GM18870 (cell line): ENCODE measurements at regions not wholly inside any gene's neighbourhood (a gene's known extent, or its start where the extent isn't known, plus 50 kb on each side); places are given as distances from the start of the nearest gene placed in this dataset.
"Not testable (repeated sequence)": the region's sequence is repeated elsewhere in the genome, so short reads cannot be mapped to it uniquely, and the experiment has no call there.

ENCODE experiments used
- ATAC-seq: cut with Tn5 transposase; IDR thresholded peaks from one replicate; pipeline ENCODE4 v1.9.1; 2021; ENCODE audit warnings: moderate library complexity; ENCODE audit not compliant: unreplicated experiment

DNA sequence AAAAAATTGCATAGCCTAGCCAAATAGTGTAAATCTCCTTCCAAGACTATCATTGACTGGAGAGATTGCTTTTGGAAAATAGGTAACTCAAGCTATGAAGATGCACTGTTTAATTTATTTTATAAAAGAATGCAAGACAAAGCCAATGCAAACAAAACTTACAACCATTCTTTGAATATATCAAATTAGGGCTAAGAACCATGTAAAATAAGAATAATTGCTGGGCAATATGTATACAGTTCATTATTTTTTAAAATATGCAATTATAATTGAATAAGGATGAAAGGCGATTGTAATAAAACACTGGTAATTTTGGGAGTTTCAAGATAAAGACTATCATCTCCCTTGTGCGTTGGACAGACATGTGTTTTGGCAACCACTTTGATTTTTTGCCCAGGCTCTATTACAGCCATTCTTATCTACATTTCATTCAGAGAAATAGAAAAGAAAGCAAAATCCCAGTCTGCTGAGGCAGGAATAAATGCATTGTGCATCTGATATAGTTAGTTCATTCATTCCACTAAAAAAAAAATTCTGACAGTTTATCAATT, 242.3 kb upstream of the ROBO1 start:
- ATAC-seq: no peak

DNA sequence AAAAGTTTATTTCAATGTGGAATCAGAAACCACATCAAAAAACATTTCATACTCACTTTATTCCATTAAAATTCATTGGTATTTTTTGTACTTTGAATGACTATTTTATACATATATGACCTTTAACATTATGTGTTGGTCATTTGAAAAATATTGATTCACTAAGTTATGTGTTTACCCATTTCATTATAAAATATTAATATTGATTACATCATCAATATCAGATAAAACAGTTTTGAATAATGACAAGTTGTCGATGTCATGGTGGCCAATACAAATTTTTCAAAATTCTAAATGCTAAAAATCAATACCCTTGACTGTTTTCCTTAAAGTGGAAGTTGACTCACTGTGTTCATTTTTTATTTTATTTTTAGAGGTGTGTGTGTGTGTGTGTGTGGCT, 239.7 kb upstream of the ROBO1 start:
- ATAC-seq: no peak

DNA sequence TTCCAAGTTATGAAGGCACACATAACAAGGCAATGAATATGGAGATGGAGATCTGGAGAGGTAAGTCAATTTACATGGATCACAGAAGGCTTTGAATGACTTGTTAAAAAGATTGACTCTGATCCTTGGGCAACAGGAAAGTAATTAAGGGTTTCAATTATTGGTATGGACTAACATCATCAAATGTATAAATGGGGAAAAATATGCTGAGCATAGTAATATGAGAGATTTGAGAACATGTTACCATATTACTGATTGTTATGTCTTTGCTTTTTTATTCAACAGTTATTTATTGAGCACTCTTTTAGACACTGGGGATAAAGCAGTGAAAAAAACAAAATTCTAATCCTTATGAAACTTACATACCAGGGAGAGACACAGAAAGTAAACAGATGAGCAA, 238.5 kb upstream of the ROBO1 start:
- ATAC-seq: no peak

DNA sequence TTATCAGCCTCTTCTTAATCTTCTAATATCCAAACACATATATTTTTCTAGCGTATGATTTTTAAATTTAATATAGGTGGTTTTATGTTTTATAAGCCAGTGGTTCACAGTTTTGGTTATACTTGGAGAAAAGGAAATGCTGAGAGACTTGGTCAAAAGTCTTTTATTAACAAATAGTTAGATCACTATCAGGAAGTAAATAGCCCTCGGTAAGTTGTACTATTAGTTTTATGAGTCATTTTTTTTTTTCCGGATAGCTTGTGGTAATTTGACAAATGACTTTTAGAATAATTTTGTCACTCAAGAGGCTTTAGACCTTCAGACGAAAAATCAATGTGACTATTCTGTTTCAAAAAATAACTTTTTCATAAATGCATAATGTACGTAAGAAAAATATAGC, 232.2 kb upstream of the ROBO1 start:
- no peak for ATAC-seq

DNA sequence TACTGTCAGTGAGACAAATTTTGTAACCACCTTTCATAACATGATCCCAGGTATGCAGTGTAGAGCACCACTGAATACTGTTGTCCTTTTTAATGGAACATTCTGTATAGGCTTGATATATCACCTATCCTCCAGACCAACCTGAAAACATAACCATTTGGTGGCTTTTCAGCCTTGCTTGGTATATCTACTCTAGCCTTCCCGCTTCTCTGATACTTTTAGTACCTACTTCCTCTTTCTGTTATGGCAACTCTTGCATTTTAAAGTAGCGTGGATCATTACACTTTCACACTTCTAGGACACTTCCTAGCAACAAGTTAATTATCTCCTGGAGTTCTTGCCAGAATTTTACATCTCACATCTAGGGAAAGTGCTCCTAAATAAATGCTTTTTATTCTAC, 226.6 kb upstream of the ROBO1 start:
- ATAC-seq: no peak

DNA sequence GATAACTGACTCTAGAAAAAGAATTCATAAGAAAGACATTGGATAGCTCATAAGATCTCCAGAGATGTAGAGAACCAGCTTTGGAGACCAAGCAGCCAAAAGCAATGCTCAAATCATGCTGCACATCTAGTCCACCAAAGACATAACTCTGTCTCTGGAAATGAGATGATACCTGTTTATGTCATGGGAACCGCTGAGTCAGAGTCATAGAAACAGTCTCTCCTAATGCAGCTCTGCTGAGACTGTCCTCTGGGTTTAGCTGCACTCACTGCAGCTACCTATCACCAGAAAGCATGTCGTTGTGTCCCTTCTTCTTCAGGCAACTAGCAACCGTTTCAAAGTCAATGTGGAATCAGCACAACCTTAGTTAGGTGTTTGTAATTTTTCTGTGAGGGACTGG, 218.5 kb upstream of the ROBO1 start:
- ATAC-seq: no peak

DNA sequence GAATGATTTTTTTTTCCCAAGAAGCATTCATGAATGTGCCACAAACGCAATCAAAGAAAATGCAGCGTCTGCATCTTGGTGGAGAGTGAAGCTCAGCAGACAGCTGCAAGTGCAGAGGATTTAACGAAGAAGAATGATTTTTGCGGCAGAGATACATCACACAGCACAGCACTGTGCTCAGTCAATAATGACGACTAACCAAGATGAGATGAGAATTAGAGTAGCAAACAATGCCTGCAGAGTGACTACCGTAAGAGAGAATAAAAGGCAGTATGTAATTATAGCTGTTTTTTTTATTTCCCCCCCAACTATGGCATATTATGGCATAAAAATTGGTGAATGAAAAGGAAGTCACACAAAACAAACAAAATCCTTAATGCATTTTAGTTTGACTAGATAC, 218.0 kb upstream of the ROBO1 start:
- ATAC-seq: no peak

DNA sequence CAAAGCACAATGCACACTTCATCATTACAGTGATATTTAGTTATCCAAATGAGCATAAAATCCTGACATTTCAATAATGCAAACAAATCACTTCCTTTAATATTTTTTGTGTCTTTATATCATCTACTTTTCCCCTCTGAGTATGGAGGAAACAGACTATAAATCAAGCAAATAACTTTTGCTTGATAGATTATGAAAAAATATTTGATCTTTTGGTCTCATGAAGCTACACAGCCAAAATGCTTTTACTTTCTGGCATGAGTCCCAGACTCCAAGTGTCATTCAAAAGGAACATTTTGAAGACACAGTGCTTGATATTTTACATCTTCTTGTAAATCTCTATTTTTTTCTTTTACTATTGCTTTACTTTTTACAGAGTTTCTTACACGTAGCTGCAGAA, 215.3 kb upstream of the ROBO1 start:
- no peak for ATAC-seq

DNA sequence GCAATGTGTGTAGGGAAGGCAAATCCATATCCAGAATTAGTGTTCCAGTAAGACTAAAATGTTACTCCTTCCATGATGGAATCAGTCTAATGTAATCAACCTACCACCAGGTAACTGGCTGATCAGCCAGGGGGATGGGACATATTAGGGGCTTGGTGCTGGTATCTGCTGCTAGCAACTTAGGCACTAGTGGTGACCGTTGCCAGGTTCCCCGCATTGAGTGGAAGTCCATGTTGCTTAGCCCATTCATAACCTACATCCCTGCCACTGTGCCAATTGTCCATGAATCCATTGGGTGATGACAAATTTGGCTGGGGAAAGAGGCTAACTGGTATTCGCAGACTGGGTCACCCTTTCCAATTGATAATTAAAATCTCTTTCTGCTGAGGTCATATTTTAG, 212.2 kb upstream of the ROBO1 start:
- ATAC-seq: no peak

DNA sequence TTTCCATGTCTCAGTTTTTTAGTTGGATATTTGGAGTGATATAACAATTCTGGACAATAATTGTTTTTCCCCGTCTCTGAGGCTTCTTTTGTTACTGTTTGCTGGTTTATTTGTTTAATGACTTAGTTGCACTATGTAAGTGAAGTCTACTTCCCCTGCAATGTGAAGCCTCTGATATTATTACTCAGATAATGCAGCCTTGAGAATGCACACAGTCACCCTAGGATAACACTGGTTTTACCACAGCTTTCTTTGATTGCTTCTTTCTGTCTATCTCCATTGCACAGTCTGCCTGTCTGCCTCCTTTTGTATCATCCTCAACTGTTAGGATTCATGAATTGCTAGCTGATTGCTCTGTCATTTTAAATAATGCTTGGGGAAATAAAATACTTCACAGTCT, 208.7 kb upstream of the ROBO1 start:
- ATAC-seq: no peak

DNA sequence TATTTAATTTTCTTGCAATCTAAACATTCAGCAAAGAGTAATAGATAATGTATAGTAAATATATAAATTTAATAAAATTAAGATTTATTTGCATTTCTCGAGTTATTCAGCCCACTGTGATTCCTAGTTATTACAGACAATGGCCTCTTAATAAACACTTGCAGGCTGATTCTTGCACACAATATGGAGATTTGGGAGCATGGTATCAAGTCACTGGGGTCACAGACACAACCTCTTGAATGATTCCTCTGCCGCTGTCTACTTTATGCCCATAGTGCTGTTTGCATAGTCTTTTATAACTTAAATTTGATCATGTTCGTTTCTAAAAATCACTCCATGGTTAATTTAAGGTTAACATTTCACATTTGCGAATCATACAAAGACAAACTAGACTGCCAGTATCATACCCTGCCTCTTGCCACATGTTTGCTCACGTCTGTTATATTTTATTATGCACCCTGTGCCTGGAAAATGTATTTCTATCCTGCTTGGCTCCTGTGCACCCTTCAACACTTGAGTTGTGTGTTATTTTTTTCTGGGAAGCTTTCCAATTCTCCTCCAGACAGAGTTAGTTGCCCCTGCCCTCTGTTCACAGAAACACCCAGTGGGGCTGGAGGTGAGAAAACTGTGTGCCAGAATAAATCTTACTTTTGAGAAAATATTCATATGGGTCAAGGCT, 206.3 kb upstream of the ROBO1 start:
- no peak for ATAC-seq

DNA sequence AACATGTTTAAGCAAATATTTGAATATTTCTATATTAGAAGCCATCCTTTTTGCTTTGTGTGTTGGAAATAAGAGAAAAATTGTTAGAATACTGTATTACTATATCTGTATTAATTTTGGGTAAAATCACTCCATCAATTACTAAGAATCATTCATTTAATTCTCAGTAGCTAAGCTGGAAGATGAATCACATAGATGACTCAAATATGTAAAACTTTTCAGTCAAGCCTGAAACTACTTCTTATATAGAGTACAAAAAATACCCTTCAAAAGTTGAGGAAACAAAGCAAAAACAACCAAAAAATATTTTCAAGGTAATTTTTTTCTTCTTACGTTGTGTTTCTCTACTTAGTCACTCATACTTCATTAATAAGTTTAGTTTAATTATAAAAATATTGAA, 205.7 kb upstream of the ROBO1 start:
- ATAC-seq: no peak

DNA sequence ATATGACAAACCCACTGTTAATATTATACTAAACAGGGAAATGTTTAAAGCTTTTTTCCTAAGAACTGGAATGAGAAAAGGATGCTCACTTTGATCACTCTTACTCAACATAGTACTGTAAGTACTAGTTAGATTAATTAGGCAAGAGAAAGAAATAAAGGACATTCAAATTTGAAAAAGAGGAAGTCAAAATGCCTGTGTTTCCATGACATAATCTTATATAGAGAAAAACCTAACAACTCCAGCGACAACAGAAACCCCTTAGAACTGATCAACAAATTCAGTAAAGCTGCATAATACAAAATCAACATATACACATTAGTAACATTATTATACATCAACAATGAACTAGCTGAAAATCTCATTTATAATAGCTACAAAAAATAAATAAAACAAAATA, 200.6 kb upstream of the ROBO1 start:
- ATAC-seq: no peak

DNA sequence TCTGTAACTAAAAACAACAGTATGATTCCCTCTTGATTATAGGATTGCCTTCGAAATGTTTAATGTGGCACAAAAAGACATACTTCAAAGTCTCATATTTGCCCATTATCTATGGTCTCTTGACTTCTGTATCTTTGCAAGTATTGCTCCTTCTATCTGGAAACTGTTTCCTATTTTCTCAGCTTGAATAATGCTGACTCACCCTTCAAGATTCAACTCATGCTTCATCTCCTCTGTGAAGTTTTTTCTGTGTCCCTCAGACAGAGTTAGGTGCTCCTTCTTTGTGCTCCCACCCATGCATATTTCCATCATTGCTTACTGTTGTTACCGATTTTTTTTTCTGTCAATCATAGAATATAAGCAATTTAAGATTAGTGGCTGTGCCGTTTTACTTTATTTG, 192.8 kb upstream of the ROBO1 start:
- ATAC-seq: no peak

DNA sequence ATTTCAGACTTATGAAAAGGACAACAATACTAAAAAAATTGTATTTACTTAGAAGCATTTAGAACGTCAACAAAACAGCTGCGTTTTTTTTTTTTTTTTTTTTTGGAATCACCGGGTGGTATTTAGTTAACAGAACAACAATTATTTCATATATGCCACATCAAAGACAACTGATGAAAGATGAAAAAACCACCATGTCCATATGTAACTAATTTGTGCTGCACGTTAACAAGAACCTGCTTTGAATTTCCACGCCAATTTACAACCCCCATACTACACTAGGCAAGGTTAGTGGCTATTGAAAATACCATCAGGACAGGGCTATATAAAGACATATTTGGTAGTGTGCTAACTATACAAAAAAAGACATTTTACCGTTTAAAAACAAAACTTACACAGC, 189.3 kb upstream of the ROBO1 start:
- ATAC-seq: no peak

DNA sequence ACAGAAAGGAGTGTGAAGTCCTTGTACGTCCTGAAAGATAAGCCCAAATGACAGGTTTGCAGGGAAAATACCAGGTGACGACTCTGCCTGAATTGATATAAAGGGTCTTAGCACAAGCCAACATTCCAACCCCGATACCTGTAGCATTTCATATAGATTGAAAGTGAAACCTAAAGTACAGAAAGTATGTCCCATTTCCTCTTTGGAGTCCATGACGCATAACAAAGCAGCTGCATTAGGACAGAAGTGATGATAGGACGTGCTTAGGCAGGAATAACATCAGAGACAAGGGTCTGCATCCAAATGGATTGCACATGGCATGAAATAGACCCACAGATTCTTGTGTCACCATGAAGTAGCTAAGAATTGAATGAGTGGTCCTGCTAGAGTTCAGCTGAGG, 187.0 kb upstream of the ROBO1 start:
- no peak for ATAC-seq

DNA sequence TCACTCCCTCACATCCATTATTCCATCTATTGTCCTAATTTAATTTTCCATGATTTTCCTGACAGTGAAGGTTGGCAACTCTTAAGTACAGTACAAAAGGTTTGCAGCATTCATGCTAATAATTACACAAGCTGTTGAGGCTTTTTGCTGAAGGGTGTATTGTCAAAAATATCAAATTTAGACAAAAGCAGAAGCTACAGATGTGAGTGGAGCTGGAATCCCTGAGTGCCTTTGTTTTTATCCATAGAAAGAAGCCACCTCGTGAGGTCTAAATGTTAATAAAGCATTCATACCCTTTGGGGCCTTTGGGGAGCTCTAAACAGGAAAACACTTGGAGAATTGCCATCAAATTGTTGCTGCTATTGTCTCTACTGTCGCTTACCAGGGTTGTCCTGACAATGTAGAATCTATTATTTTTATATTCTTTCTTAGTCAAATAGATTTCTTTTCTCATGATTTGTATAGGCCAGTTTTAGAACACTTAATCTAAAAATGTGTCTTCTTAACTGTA, 185.8 kb upstream of the ROBO1 start:
- ATAC-seq: no peak

DNA sequence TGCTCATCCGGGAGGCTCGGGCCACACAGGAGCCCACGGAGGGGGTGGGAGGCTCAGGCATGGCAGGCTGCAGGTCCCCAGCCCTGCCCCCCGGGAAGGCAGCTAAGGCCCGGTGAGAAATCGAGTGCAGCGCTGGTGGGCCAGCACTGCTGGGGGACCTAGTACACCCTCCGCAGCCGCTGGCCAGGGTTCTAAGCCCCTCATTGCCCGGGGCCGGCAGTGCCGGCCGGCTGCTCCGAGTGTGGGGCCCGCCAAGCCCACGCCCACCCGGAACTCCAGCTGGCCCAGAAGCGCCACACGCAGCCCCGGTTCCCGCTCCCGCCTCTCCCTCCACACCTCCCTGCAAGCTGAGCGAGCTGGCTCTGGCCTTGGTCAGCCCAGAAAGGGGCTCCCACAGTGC, 183.6 kb upstream of the ROBO1 start:
- ATAC-seq: not testable (repeated sequence)

DNA sequence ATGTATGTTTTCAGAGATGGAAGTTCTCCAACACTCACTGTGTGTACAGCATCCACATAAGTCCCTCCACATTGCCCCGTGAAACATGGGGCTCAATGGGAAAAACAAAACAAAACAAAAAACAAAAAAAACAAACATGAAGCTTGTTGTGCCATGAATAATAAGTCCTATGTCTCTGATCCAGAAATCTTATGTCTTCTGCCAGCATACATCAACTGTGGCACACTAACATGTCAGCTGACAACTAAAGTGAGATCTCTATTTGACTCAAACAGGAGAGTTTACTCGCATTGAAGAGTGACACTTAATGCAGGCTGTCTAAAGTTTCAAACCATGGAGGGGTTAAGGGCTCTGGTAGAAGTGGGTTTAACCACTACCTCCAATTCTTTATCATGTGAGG, 180.2 kb upstream of the ROBO1 start:
- ATAC-seq: no peak

DNA sequence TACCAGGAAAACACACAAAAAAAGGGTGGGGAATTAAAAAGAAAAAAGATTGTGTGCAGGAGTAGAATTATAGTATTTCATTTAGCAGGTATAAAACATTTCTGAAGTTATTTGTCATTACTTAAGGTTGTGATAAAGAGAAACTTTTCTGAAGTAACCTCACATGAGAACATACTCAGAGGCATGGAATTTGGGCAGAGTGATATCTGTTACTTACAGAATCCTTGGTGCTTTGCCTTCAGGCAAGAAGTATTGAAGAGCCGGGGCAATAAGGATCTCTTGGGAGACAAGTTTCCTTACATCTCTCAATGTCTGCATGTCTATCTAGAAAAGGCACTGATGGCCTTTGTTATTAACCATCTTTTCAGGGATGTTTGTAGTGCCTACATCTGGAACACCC, 179.7 kb upstream of the ROBO1 start:
- no peak for ATAC-seq

DNA sequence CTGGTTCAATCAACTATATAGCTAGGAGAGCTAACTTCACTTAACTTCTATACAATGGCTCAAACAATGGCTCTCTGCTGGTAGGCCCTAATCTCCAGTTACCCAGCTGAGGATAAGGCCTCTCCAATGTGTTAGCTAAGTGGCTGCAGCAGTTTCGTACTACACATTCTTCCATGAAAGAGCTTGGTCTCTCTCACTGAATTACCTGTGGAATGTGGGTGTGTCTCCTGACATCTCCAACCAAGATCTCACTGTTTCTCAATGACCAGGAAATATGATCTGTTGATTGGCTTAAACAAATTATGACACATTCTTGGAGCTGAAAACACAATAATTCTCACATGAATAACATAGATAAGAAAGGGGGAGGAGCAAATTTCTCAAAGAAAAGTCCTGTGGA, 169.8 kb upstream of the ROBO1 start:
- ATAC-seq: no peak

DNA sequence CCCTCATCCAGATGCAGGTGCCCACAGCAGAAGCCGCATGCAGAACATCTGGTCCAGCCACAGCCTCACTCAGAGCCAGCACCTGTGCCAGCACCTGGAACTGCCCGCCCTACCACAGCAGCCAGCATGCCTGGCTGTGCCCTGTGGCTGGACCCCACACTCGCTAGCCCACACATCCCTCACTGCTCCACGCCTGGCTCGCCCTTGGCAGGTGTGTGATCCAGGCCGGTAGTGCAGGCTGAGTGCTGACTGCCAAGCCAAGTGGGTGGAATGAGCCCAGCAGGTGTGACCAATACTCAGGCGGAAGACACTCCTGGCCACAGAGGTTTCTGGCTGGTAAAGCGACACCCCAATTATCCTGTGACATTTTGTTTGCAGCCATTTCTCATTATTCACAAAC, 162.4 kb upstream of the ROBO1 start:
- no peak for ATAC-seq
